ENCODE measurements at regions not wholly inside any gene's neighbourhood (a gene's known extent, or its start where the extent isn't known, plus 50 kb on each side); places are given as distances from the start of the nearest gene placed in this dataset.

DNA sequence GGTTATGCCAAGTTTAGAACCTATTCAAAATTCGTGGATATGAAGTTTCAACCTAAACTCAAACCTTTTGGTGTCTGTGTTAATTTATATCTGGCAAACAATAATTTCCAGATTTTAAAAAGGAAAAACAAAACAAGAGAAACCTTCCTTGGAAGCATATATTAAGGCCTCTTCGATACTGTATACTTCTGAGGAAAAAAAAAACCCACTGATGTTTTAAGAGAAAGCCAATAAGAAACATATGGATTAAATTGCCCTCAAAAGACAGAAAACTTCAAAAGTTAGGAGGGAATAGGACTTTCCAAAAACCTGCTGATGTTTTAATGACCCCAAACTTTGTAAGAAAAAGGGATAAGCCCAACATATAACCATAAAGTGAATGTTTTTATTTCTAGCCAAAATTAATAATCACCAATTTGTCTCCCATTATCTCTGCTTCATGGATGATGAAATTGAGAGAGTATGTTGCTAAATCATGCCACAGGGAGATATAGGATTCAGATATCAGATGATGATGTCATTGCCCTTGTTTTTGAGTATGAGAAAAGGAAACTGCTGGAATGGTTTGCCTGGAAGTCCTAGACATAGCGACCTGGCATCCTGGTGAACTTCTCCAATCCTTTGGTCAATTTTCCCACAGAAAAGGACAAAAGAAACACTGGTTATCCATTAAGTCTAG lies 423.9 kb downstream of the DMRT2 start:
- DNase-seq (ENCODE audit: low spot score), result no peak

DNA sequence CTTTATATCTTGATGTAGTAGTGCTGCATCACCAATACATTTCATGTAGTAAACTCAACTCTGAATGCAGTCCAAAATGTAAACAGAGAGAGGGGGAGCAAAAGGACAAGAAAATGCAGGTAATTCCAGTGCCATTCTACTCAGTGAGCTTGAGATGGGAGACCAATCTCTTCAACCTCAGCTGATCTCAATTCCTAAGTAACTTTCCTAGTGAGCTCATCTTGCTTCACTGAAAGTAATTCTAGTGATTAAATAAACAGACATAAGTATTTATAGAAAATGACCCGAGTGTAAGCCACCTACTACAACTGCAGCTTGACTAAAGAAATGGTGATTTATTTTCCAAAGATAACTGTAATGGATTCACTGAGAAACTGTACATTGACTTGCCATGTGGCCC lies 424.5 kb downstream of the DMRT2 start:
- DNase-seq (ENCODE audit: low spot score), result no peak

DNA sequence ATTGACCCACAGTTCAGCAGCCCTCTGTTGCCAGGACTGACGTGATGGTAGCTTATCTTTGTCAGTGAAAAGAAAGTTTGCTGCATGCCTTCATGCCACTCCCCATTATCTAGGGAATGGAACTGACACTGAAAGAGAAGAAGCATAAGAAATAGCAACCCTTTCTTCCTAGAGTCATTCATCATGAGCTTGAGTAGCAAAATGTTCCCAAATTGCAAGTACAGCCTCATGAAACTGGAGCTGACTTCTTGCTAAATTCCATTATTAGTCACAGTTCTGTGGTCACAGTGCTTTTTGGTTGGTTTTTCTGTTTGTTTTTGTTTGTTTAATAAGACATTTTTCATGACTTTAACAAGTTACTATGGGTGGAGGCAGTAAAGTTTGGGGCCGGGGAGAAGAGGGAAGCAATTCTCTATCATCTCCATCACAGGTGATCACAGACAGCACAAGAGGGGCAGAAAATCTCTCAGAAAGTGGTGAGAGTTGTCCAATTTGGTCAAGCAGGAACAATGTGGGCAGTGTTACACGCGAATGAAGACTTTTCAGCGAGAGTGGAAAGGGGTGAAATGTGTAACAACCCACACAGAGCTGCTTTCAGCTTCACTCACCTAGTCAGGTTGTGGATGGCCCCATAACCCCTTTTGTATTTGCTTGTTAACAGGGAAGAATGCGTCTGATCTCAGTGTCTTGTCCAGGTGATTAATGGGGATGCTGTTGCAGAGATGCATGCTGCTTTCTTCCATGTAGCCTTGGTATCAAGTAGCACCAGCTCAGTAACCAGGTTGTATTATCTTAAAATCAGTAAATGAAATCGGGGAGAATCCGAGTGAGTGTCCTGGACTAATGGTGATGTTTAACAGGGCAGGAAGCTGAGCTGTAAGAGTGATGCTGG lies 440.4 kb downstream of the DMRT2 start:
- no peak for DNase-seq (ENCODE audit: low spot score)

DNA sequence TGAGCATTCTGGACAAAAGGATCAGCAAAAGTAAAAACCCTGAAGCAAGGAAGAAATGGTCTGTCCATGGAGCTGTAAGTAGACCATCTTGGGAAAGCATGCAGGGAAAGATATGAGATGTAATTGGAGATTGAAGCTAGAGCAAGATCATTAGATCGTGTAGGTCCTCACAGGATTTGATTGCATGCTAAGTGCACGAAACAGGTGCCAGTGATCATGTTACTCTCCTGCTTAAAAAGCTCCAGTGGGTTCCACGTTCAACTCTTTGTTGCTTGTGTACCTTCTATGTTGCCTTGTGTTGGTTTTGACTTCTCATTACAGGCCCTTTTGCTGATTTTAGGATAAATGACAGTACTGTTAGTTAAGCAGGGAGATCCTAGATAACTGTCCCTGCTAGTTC lies 442.0 kb downstream of the DMRT2 start:
- DNase-seq (ENCODE audit: low spot score), result no peak

DNA sequence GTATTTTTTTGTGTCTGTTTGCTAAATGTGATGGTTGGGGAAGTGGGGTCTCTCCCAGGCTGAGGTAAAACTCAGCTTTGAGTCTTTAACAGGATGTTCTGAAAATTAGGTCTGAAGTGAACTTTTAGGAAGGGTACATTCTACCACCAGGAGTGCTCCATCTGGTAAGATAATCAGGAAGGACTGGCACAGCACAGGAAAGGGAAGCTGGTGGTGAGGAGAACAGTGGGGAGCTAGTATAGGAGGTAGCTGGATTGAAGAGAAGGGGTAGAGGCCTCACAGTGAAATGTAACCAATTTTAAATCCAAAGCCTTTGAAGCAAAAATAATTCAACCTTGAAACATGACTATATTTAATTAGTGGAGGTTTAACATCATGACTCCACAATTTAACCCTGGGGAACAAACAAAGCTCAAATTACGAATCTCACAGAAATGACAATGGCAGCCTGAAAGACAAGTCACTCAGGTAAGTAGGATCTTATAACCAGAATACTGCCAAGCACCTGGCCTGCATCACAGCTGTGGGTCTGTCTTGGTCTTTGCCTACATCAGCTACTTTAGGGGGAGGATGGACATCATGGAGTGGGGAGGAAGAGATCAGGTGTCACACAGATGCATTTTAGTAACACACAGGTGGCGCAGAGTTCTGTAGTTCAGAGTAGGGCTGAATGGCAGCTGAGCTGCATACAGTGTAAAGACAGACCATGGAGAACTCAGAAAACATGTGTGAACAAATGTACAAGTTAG lies 445.3 kb downstream of the DMRT2 start:
- DNase-seq (ENCODE audit: low spot score), result no peak

DNA sequence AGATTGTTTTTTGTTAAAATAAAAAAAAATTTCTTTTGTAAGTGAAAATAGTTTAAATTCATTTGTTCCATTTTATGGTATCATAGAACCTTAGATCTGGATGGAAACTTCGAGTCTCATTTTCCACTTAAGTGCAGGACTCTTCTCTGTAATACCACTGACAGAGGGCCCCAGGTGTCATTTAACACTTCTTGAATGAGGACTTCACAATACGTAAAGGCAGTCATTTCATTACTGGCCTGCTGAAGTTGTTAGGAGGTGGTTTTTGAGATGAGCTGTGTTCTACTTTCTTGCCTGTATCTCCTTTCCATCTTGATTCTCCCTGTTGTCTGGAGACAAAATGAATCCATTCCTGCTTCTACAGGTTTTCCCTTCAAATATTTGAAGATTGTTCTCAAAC lies 455.3 kb downstream of the DMRT2 start:
- DNase-seq (ENCODE audit: low spot score), result no peak

DNA sequence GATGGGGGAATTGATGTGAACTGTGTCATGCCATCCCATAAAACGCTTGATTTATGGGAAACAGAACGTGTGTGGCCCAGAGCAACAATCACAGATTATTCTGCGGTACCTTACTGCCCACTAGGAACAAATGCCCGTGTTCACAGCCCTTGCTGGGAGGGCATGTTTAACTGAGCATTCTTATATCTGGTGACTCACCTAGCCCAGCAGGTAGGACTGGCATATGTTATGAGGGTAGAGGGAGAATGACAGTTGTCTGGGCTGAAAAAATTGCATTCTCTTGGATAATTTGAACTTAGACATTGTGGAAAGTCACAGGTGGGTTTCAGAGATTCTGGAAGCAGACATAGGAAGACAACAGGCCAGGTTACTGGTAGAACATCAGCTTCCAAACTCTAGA lies 460.6 kb downstream of the DMRT2 start:
- DNase-seq (ENCODE audit: low spot score), result no peak

DNA sequence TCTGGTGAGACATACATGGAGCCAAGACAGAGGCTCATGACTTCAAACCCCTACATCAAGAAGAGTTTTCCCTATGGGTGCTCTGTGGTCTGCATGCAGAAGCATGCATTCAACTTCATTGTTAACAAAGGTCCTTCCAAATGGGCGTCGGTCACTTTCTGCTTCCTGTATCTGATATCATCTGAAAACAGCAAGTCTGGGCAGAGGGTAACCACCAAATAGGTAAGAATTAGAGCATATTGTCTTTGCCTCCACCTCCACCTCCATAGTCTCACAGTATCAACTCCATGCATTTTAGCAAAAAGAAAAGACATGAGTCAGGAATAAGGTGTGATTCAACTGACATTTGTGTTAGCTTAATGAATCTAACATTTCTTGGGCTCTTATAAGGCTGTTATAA lies 462.9 kb downstream of the DMRT2 start:
- DNase-seq (ENCODE audit: low spot score), result no peak

DNA sequence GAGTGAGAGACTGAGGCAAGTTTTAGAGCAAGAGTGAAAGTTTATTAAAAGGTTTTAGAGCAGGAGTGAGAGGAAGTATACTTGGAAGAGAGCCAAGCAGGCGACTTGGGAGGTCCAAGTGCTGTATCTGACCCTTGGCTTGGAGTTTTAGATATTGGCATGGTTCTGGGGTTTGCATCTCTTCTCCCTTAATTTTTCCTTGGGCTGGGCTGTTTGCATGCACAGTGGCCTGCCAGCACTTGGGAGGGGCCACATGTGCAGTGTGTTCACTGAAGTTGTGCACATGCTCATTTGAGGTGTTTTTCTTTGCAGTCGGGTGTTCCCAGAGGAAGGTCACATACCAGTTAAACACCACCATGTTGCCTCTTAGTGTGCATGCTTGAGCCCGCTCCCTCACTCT lies 464.1 kb downstream of the DMRT2 start:
- DNase-seq (ENCODE audit: low spot score), result no peak

DNA sequence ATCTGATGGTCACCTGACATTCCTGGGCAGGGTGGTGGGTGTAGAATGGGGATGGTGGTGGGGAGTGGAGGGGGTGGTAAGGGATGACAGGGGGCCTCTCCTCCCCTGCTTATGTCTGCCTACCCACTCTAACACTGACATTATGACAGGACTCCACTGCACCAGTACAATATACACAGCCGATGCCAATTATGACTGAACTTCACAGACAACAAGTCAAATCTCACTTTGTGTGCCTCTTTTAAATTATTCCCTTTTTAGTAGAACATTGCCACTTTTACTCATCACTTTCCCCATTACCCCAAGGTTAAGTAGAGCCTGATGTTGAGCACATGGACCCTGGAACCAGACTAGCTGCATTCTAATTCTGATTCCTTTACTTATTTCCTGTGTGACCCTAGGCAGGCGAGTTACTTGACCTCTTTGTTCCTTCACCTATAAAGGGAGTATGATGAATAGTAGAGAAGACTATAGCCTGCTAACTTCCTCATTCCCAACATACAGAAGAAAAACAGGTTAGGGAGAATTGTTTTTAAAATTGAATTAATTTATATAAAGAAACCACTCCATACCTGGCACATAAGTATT lies 464.7 kb downstream of the DMRT2 start:
- DNase-seq (ENCODE audit: low spot score), result peak; percentile 28

DNA sequence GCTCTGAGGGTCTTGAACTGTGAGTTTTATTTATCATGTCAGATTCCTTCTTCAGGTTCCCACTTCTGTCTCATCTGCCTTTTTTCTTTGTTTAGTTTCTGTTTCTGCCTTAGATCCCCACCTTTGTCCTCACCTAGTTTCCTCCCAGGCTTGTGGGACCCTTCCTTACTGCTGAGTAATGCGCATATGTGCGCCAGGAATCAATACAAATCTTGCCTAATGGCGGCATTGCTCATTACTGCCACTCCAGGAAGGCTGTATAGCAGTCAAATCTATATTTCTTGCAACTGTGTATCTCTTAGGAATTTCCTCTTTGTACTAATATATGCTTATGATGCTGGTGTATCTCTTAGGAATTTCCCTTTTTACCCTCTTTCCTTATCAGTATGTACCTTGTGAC lies 465.4 kb downstream of the DMRT2 start:
- DNase-seq (ENCODE audit: low spot score), result no peak

DNA sequence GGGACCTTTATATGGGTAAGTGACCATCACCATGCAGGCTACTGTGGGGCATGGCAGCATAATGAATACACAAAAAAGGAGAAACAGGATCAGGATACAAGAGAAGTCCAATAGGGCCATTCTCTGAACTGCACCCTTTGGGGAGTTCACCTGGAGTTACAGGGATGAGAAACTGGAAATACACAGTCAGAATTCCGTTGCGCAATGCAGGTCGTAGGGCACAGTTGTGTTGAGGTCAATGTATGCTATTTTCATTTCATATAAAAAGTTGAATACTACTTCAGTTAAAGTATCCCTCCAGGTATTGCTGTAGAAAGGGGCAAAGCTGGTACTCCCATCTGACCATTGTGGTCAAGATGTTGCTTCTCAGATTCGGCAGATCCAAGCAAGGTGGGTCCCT lies 471.4 kb downstream of the DMRT2 start:
- DNase-seq (ENCODE audit: low spot score), result no peak

DNA sequence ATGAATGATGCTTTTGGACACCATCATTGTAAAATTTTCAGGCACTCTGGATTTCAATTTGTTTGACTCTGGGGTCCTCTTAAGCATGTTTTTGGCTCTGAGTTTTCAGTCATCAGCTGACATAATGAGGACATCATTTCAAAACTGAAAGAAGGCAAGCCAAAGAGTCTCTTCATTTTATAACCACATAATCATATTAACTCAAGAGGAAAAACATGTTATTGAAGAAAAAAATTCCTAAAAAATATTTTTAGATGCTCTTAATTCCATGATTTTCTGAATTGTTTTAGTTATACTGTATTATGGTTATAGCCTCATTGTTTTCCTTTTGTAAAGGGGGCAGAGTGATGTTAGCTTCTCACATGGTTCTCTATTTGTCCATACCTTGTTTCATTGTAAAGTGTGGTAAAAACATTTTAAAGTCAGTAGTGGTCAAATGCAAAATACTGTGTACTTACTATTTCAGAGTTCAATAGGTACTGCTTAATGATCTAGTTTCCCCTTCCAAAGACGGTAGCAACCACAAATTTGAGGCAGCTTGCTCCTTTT lies 472.1 kb downstream of the DMRT2 start:
- DNase-seq (ENCODE audit: low spot score), result no peak

DNA sequence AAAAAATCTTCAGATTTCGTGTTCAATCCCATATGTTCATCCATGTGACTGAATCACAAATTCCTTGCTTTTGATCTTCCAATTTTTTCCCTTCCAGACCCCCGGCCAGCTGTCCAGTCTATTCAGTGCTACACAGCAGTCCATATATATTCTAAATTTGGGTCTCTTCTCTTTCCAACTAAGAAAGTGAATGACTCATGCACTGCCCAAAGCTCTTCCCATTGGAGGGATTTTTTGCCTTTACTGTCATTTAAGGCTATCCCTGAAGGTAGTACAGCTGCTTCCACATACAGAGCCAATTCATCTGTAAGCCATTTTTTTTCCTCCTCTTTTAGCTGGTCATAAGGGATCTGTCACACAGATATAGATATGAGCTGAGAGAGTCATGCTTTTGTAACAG lies 478.3 kb downstream of the DMRT2 start:
- no peak for DNase-seq (ENCODE audit: low spot score)

DNA sequence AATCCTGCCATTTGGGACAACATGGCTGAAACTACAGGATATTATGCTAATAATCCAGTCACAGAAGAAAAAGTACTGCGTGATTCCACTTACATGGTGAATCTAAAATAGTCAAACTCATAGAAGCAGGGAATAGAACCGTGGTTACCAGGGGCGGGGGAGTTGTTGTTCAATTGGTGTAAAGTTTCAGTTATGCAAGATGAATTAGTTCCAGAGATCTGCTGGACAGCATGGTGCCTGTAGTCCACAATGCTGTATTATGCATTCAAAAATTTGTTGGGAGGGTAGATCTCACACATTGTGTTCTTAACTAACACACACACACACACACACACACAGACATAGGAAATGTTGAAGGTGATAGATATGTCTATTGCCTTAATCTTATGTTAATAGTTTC lies 480.5 kb downstream of the DMRT2 start:
- DNase-seq (ENCODE audit: low spot score), result no peak

DNA sequence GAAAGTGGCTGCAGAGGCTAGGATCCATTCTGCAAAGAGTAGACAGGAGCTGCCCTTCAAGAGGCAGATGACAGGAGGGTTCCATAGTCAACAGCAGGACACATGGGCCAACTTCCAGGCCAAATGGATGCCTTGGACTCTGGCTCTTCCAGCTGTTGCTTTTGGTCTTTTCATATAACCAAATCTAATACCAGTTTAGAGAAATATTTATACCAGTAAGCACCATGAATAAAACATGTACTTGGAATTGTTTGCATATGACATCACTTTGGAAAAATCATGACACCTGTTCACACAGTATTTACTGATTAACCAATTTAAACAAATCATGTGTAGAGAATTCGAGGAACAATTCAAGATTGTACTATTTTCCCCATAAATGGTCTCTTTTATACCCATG lies 481.3 kb downstream of the DMRT2 start:
- no peak for DNase-seq (ENCODE audit: low spot score)

DNA sequence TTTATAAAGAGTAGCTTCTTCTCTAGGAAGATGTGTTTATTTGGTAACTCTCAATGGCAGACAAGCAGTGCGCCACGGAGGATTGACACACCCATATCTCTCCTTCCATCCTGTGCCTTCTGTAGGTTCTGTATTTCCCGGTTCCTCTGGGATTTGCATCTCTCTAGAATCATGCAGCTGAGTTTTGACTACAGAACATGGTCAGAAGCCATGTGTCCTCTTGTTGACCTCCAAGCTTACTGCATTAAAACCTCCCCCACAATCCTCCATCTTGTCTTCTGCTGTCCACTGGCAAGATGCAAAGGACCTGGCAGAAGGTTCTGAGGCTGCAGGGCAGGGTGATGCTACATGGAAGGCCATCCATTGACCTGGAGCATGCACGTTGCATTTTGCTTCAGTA lies 482.0 kb downstream of the DMRT2 start:
- no peak for DNase-seq (ENCODE audit: low spot score)

DNA sequence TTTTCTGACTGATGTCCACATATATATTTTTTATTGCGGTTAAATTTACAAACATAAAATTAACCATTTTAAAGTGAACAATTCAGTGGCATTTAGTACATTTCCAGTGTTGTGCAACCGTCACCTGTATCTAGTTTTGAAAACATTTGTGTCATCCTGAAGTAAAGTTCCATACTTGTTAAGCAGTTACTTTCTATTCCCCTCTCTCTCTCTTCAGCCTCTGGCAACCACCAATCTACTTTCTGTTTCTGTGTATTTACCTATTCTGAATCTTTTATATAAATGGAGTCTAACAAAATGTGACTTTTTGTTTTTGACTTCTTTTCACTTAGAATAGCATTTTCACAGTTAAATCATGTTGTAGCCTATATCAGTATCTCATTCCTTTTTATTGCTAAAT lies 480.1 kb upstream of the SMARCA2 start:
- no peak for DNase-seq (ENCODE audit: low spot score)

DNA sequence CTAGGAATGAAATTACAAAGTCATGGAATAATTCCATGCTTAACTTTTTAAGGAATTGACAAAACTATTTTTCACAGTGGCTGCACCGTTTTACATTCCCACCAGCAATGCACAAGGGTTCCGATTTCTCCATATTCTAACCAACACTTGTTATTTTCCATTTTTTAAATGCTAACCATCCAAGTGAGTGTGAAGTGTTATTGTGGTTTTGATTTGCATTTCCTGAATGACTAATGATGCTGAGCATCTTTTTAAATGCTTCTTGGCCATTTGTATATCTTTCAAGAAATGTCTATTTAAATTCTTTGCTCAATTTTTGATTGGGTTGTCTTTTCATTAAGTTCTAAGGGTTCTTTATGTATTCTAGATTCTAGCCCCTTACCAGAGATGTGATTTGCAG lies 479.5 kb upstream of the SMARCA2 start:
- no peak for DNase-seq (ENCODE audit: low spot score)

DNA sequence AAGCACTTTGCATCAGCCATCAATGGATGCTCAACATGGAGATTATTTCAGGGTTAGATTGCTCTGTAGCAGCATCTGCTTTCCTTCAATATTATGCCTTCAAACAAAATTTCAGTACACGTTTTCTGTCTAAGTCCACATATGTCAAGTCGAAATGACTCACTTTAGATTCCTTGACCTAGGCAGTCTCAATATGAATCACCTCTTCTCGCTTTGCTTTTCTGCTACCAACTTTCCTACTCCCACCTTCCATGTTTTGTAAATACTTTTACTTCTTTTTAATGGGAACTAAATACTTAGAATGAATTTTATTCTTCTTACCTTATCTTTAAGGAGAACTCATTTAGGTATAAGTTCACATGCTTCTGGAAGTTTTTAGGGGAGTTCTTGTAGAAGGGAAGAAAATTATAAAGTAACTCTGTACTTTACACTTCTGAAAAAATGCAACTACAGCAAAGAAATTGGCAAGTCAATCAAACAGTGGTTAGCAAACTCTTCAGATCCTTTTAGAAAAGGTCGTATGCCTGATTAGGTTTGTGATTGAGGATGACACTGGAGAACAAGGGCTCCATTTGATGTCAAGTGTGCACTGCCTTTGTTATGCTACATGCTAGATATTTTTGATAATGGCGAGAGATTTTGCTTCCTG lies 478.5 kb upstream of the SMARCA2 start:
- DNase-seq (ENCODE audit: low spot score), result no peak

DNA sequence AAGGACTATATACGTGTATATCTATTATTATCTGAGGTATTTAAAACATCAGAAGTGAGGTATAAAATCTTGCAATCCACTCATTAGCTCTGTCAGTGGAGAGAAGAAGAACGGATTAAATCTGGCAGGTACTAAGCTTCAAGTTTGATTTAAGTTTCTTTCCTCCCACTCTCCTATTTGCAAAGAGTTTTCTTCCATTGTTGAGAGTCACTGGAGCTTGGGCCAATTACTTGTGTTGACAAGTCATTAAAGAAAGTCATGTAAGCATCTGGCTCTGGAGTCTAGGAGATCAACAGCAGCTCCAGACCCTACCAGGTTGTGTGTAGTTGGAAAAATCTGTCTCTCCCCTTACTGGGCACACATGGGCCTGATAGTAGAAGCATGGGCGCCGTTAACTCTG lies 476.8 kb upstream of the SMARCA2 start:
- DNase-seq (ENCODE audit: low spot score), result no peak
